ENCODE measurements at regions not wholly inside any gene's neighbourhood (a gene's known extent, or its start where the extent isn't known, plus 50 kb on each side); places are given as distances from the start of the nearest gene placed in this dataset.

GRCh38 chr11:134537296-134537695 lies 125.3 kb upstream of the B3GAT1 start:
- Mint-ChIP-seq H3K27ac (ENCODE audit: low read depth, unreplicated experiment) (no peak overlapping the region), H3K4me1 (ENCODE audit: insufficient read depth, unreplicated experiment) (no peaks in the 10 kb centered on the region), H3K4me3 (ENCODE audit: unreplicated experiment) (no peak overlapping the region), H3K36me3 (ENCODE audit: insufficient read depth, unreplicated experiment) (peaks cover 6% of the 10 kb centered on the region), H3K27me3 (ENCODE audit: insufficient read depth, unreplicated experiment) (no peaks in the 10 kb centered on the region), H3K9me3 (ENCODE audit: unreplicated experiment) (peaks cover 44% of the 10 kb centered on the region)
- POLR2A ChIA-PET: no interaction called here
- no peak for DNase-seq (ENCODE audit: unreplicated experiment)
- no TSS peak for BruUV-seq (replicated peaks)
- CTCF ChIA-PET: no interaction called here
- intact Hi-C loops (cut with micrococcal nuclease): no loop called here
- TF ChIP-seq, protein P1, sequence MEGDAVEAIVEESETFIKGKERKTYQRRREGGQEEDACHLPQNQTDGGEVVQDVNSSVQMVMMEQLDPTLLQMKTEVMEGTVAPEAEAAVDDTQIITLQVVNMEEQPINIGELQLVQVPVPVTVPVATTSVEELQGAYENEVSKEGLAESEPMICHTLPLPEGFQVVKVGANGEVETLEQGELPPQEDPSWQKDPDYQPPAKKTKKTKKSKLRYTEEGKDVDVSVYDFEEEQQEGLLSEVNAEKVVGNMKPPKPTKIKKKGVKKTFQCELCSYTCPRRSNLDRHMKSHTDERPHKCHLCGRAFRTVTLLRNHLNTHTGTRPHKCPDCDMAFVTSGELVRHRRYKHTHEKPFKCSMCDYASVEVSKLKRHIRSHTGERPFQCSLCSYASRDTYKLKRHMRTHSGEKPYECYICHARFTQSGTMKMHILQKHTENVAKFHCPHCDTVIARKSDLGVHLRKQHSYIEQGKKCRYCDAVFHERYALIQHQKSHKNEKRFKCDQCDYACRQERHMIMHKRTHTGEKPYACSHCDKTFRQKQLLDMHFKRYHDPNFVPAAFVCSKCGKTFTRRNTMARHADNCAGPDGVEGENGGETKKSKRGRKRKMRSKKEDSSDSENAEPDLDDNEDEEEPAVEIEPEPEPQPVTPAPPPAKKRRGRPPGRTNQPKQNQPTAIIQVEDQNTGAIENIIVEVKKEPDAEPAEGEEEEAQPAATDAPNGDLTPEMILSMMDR (IDR thresholded peaks at IDR 0.05; ENCODE audit: unreplicated experiment): no peak

GRCh38 chr11:134536677-134537076 lies 124.6 kb upstream of the B3GAT1 start:
- H3K4me3 Mint-ChIP-seq (ENCODE audit: unreplicated experiment): no peak overlapping the region
- POLR2A ChIA-PET: interaction anchor here (0.7 kb wide), 1 partner anchor 10 kb away, joined by 4 read pairs; no protein-coding TSS in a partner anchor

DNA sequence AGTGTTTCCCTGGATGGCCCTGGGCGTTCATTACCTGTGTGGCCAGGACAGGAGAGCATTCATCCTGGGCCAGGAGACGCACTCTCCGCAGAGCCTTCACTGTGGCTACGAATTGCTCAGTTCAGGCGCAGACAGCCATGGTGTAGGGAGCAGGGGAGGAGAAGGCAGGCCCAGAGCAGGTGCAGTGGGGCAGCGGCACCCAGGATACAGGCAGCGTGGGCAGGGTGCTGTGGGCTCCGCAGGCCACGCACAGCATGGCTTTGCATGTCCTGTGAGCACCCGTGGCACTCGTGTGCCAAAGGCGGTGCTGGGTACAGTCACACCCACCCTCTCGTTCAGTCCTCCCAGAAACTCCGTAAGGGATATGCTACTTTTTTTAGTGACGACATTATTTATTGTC lies 124.2 kb upstream of the B3GAT1 start:
- TF ChIP-seq, protein P1 (IDR thresholded peaks at IDR 0.05; ENCODE audit: unreplicated experiment): no peak
- peaks cover 41% of the 10 kb centered on the region for H3K9me3 Mint-ChIP-seq (ENCODE audit: unreplicated experiment)

More at GRCh38 chr11:134536677-134537076, 124.6 kb upstream of the B3GAT1 start:
- H3K9me3 Mint-ChIP-seq (ENCODE audit: unreplicated experiment): peaks cover 44% of the 10 kb centered on the region
- no peaks in the 10 kb centered on the region for H3K27me3 Mint-ChIP-seq (ENCODE audit: insufficient read depth, unreplicated experiment)
- TF ChIP-seq, protein P1 (IDR thresholded peaks at IDR 0.05; ENCODE audit: unreplicated experiment): no peak
- no TSS peak for BruUV-seq (replicated peaks)
- DNase-seq (ENCODE audit: unreplicated experiment): no peak
- H3K27ac Mint-ChIP-seq (ENCODE audit: low read depth, unreplicated experiment): no peak overlapping the region
- peaks cover 6% of the 10 kb centered on the region for H3K36me3 Mint-ChIP-seq (ENCODE audit: insufficient read depth, unreplicated experiment)
- intact Hi-C loops (cut with micrococcal nuclease): no loop called here
- CTCF ChIA-PET: no interaction called here
- no peaks in the 10 kb centered on the region for H3K4me1 Mint-ChIP-seq (ENCODE audit: insufficient read depth, unreplicated experiment)

DNA sequence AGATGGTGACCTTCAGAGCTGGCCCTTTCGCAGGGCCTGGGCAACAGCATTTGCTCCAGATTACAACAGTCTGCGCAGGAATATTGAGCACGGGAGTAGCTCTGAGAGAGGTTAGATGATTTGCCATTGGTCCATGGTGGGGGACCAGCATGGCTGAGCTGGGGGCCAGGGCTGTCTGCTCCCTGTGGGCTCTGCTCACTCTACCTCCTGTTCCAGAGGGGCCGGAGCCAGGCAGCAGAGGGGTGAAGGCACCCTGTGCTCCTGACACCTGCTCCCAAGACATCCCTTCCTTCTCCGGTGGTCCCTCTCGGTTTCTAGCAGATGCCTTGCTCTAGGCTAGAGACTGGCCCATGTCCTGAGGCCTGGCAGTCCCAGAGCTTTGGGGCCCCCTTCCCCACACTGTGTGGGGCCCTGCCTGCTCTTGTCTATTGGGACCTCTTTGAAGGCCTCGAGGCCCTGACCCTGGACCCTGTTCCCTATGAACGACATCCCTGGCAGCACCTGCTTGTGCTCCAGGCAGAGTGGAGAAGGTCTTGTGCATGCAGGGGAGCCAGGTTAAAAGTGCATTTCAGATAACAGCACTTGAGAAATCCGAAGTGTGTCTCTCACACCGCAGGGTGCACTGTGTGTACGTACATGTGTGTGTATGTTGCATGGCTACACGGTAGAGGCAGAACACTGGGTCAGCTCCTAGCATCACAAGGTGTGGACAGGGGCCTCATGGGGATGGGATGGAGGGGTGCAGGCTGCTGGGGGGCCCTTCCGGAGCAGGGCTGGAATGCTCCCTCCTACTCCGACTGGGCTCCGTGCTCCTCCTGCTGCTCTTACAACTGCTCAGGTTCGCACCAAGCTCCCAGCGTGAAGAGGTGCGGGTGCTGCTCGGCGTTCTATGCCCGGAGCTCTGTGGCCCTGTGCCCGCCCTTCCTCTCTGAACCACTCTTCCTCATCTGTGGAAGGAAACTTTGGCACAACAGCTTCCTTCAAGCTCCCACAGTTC lies 123.3 kb upstream of the B3GAT1 start:
- no peaks in the 10 kb centered on the region for H3K4me1 Mint-ChIP-seq (ENCODE audit: insufficient read depth, unreplicated experiment)
- H3K36me3 Mint-ChIP-seq (ENCODE audit: insufficient read depth, unreplicated experiment): peaks cover 6% of the 10 kb centered on the region
- H3K27ac Mint-ChIP-seq (ENCODE audit: low read depth, unreplicated experiment): no peak overlapping the region
- POLR2A ChIA-PET: no interaction called here
- intact Hi-C loops (cut with micrococcal nuclease): no loop called here
- TF ChIP-seq, protein P1 (IDR thresholded peaks at IDR 0.05; ENCODE audit: unreplicated experiment): no peak
- peaks cover 36% of the 10 kb centered on the region for H3K9me3 Mint-ChIP-seq (ENCODE audit: unreplicated experiment)
- no peaks in the 10 kb centered on the region for H3K27me3 Mint-ChIP-seq (ENCODE audit: insufficient read depth, unreplicated experiment)
- H3K4me3 Mint-ChIP-seq (ENCODE audit: unreplicated experiment): no peak overlapping the region
- CTCF ChIA-PET: interaction anchor here (0.7 kb wide), 1 partner anchor 1796 kb away, joined by 5 read pairs; no protein-coding TSS in a partner anchor
- BruUV-seq (replicated peaks): no TSS peak
- DNase-seq (ENCODE audit: unreplicated experiment): no peak

More for the DNA sequence above, 124.2 kb upstream of the B3GAT1 start:
- H3K4me1 Mint-ChIP-seq (ENCODE audit: insufficient read depth, unreplicated experiment): no peaks in the 10 kb centered on the region
- ChIA-PET CTCF (no interaction called here), POLR2A (interaction anchor here (0.7 kb wide), 1 partner anchor 10 kb away, joined by 4 read pairs; no protein-coding TSS in a partner anchor)
- H3K4me3 Mint-ChIP-seq (ENCODE audit: unreplicated experiment): no peak overlapping the region
- BruUV-seq (replicated peaks): no TSS peak
- H3K27ac Mint-ChIP-seq (ENCODE audit: low read depth, unreplicated experiment): no peak overlapping the region
- H3K27me3 Mint-ChIP-seq (ENCODE audit: insufficient read depth, unreplicated experiment): no peaks in the 10 kb centered on the region
- no peak for DNase-seq (ENCODE audit: unreplicated experiment)
- intact Hi-C loops (cut with micrococcal nuclease): no loop called here
- peaks cover 6% of the 10 kb centered on the region for H3K36me3 Mint-ChIP-seq (ENCODE audit: insufficient read depth, unreplicated experiment)

All from MCF 10A (cell line).